Erythroblast (primary cell): ENCODE measurements at regions not wholly inside any gene's neighbourhood (a gene's known extent, or its start where the extent isn't known, plus 50 kb on each side); places are given as distances from the start of the nearest gene placed in this dataset.

Source experiments
- GATA1 ChIP-seq: IDR thresholded peaks from 2 replicates; pipeline ENCODE4 v1.6.1; 2011; ENCODE audit warnings: low read depth, mild to moderate bottlenecking, control low read depth, low read length, moderate library complexity
- POLR2A ChIP-seq: IDR thresholded peaks from 2 replicates; pipeline ENCODE4 v1.6.1; 2011; ENCODE audit warnings: mild to moderate bottlenecking, low read length

DNA sequence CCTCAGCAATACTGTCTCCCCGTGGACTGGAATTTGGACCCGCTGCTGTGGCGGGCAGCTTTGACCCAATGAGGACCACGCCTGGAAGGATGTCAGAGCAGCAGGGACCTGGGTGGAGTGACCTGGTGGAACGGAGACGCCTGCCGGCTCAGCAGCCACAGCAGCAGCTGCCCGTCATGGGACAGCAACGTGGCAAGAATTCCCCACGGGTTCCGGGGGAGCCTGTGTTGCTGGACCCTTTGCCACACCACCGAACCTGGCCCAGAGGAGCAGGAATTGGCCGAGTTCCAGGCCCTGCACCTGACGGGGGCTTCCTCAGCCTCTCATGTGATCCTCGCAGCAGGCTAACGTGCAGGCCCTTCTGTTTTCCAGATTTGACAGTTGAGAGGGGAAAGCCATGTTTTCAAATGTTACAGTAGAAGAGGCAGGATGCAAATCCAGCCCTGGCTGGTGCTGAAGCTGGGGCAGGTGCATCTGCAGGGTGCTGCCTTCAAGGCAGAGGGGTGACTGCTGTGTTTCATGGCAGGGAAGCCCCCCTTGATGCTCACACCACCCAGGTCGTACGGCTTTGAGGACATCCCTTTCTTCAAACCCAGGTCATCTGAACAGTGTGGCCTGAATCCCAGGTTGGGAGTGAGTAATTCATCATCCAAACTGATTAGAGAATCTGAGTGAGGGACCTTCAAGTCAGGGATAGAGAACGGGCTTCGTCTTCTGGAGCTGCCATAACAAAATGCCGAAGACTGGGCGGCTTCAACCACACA is 93.4 kb downstream of the THBS2 start:
- TF ChIP-seq POLR2A (no peak), GATA1 (no peak)
